ENCODE measurements at regions not wholly inside any gene's neighbourhood (a gene's known extent, or its start where the extent isn't known, plus 50 kb on each side); places are given as distances from the start of the nearest gene placed in this dataset.

DNA sequence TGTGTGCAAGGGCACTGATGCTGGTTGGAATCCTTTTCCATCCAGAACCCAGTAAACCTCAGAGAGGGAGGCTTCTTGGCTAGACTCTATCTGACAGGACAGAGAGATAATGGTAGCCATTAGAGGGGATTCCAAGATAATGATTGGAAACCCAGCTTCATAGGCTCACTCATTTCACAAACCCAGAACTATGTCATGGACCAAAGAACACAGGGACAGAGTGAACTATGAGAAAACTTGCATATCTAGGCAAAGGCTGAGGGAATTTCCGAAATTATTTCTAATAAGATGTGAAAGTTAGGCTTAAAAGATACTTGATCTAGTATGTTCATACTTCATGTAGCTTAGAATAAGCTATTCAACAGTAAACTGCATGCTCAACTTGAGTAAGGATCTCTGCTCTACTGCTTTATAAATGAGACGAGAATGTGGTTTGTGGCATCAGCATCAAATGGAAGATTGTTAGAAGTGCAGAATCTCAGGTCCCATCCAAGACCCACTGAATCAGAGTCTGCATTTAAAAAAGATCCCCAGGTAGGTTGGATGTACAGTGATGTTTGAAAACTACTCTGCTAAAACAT is 261.4 kb downstream of the DMRT2 start:
- H3K9me2 ChIP-seq (replicated peaks; ENCODE audit: insufficient read depth) = no peaks in the 10 kb centered on the region

DNA sequence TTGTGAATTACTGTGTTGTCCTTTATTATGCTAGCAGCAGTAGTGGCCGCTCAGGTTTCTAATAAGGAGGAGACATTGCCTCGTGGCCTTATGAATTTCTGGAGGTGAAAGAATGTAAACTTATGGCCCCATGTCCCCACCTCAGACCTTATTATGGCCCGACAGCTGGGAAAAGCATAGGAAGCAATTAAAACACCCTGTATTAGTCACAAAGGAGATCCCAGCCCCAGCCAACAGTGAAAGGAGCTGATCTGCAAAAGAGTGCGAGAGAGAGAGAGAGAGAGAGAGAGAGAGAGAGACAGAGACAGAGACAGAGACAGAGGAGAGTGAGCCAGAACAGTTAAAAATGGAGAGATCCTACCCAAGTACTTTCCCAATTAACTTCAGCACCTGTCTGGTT is 269.3 kb downstream of the DMRT2 start:
- TF ChIP-seq CTCF (IDR thresholded peaks at IDR 0.05; ENCODE audit: poor library complexity) = no peak
- H3K9me2 ChIP-seq (replicated peaks; ENCODE audit: insufficient read depth) = no peaks in the 10 kb centered on the region
- no peak overlapping the region for H2AFZ ChIP-seq
- no peaks in the 10 kb centered on the region for H3K4me1 ChIP-seq (ENCODE audit: insufficient read depth)
- H3K4me3 ChIP-seq = no peak overlapping the region
- no peak overlapping the region for H3K4me2 ChIP-seq
- H4K20me1 ChIP-seq (ENCODE audit: insufficient read depth, poor library complexity, severe bottlenecking) = no peaks in the 10 kb centered on the region
- 64% methylated on average over 4 of the region's 4 CpGs for WGBS (ENCODE audit: low lambda C conversion rate, missing lambda C conversion rate)
- H3K36me3 ChIP-seq (replicated peaks; ENCODE audit: insufficient read depth, low read depth) = no peaks in the 10 kb centered on the region
- no peak overlapping the region for H3K27ac ChIP-seq
- DNase-seq (ENCODE audit: low spot score) = no peak
- no peaks in the 10 kb centered on the region for H3K79me2 ChIP-seq
- H3K9me3 ChIP-seq (ENCODE audit: low read depth) = no peaks in the 10 kb centered on the region
- H3K27me3 ChIP-seq = no peaks in the 10 kb centered on the region

More for the DNA sequence above, 261.4 kb downstream of the DMRT2 start:
- Histone ChIP-seq H3K4me1 (ENCODE audit: insufficient read depth) (no peaks in the 10 kb centered on the region), H3K9me3 (ENCODE audit: low read depth) (no peaks in the 10 kb centered on the region), H3K27me3 (no peaks in the 10 kb centered on the region), H3K27ac (no peak overlapping the region), H3K36me3 (replicated peaks; ENCODE audit: insufficient read depth, low read depth) (no peaks in the 10 kb centered on the region), H3K4me3 (no peak overlapping the region), H3K79me2 (no peaks in the 10 kb centered on the region), H4K20me1 (ENCODE audit: insufficient read depth, poor library complexity, severe bottlenecking) (no peaks in the 10 kb centered on the region), H3K4me2 (no peak overlapping the region), H2AFZ (no peak overlapping the region)
- WGBS (ENCODE audit: low lambda C conversion rate, missing lambda C conversion rate) = 35% methylated on average over 2 of the region's 2 CpGs
- no peak for DNase-seq (ENCODE audit: low spot score)
- TF ChIP-seq EZH2 (IDR thresholded peaks at IDR 0.05; ENCODE audit: borderline replicate concordance) (no peak), EZH2phosphoT487 (IDR thresholded peaks at IDR 0.05; ENCODE audit: low read depth, severe bottlenecking, unreplicated experiment) (no peak), CTCF (IDR thresholded peaks at IDR 0.05; ENCODE audit: poor library complexity) (no peak)

GRCh38 chr9:1320051-1320557 is 269.9 kb downstream of the DMRT2 start:
- Histone ChIP-seq H2AFZ (no peak overlapping the region), H3K79me2 (no peaks in the 10 kb centered on the region), H3K4me2 (no peak overlapping the region), H3K27me3 (no peaks in the 10 kb centered on the region), H3K4me3 (no peak overlapping the region), H3K9me2 (replicated peaks; ENCODE audit: insufficient read depth) (no peaks in the 10 kb centered on the region), H3K27ac (no peak overlapping the region), H3K4me1 (ENCODE audit: insufficient read depth) (no peaks in the 10 kb centered on the region), H3K9me3 (ENCODE audit: low read depth) (peaks cover under 1% of the 10 kb centered on the region), H3K36me3 (replicated peaks; ENCODE audit: insufficient read depth, low read depth) (no peaks in the 10 kb centered on the region), H4K20me1 (ENCODE audit: insufficient read depth, poor library complexity, severe bottlenecking) (no peaks in the 10 kb centered on the region)
- WGBS (ENCODE audit: low lambda C conversion rate, missing lambda C conversion rate) = 48% methylated on average over 5 of the region's 5 CpGs
- no peak for TF ChIP-seq EZH2phosphoT487 (IDR thresholded peaks at IDR 0.05; ENCODE audit: low read depth, severe bottlenecking, unreplicated experiment)
- TF ChIP-seq EZH2 (IDR thresholded peaks at IDR 0.05; ENCODE audit: borderline replicate concordance) = no peak
- TF ChIP-seq CTCF (IDR thresholded peaks at IDR 0.05; ENCODE audit: poor library complexity) = no peak
- DNase-seq (ENCODE audit: low spot score) = no peak

All from hepatocyte (in vitro differentiated cells).